Vagina (tissue), 2 donors: ENCODE measurements at regions not wholly inside any gene's neighbourhood (a gene's known extent, or its start where the extent isn't known, plus 50 kb on each side); places are given as distances from the start of the nearest gene placed in this dataset.

ENCODE experiments used
- POLR2A ChIP-seq, 2 donors: fragments of 450-650 bp; IDR thresholded peaks; one replicate each; pipeline ENCODE4 v1.6.1; 2017; ENCODE audit warnings: antibody characterized with exemption in 2 of 2, mild to moderate bottlenecking in 2 of 2, moderate library complexity in 2 of 2
- POLR2AphosphoS5 ChIP-seq, 2 donors: sonication (generic); formaldehyde crosslinking; IDR thresholded peaks; one replicate each; pipeline ENCODE4 v1.9.0; 2017; ENCODE audit warnings: antibody characterized with exemption in 2 of 2, mild to moderate bottlenecking in 2 of 2, low read depth in 1 of 2; ENCODE audit not compliant: insufficient read depth in 1 of 2
- TF ChIP-seq, protein P1 (sequence below), 3 experiments: fragments of 450-650 bp in 2 of 3; fragments of 200-600 bp in 1 of 3; sonication (generic) in 1 of 3; IDR thresholded peaks; one replicate each; pipeline ENCODE4 v1.5.1; 2017 to 2019; ENCODE audit warnings: antibody characterized with exemption in 3 of 3, mild to moderate bottlenecking in 2 of 3, moderate library complexity in 2 of 3

DNA sequence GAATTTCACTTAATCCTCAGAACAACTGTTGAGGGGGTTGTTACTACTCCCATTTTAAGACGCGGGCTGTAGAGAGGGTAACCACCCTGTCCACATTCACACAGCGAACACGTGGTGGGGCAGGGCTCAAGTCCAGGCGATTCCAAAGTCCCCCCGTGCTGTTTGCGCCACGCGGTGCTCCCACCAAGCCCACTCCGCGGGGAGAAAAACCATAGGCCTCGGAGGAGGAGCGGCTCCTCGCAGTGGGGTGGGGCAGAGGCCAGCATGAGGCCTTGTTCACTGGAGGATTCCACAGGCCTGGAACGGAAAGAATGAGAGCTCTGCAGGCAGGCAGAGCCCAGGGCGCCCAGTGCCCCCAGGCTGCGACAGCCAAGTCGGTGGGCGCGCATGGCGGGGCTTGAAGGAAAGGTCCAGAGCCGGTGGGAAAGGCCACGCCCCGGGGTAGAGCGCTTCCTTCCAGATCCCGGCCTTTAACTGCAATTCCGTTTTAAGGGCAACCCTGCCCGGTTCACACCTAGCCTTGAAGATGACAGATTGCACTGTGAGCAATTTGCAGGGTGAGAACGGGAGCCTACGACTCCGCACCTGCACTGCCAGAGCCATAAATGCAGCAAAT lies 161.8 kb upstream of the TBL1XR1 start:
- TF ChIP-seq, protein P1, sequence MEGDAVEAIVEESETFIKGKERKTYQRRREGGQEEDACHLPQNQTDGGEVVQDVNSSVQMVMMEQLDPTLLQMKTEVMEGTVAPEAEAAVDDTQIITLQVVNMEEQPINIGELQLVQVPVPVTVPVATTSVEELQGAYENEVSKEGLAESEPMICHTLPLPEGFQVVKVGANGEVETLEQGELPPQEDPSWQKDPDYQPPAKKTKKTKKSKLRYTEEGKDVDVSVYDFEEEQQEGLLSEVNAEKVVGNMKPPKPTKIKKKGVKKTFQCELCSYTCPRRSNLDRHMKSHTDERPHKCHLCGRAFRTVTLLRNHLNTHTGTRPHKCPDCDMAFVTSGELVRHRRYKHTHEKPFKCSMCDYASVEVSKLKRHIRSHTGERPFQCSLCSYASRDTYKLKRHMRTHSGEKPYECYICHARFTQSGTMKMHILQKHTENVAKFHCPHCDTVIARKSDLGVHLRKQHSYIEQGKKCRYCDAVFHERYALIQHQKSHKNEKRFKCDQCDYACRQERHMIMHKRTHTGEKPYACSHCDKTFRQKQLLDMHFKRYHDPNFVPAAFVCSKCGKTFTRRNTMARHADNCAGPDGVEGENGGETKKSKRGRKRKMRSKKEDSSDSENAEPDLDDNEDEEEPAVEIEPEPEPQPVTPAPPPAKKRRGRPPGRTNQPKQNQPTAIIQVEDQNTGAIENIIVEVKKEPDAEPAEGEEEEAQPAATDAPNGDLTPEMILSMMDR (IDR thresholded peaks at IDR 0.05), result no peak
- TF ChIP-seq POLR2A (IDR thresholded peaks at IDR 0.05), result no peak
- TF ChIP-seq POLR2AphosphoS5 (IDR thresholded peaks at IDR 0.05; ENCODE audit: insufficient read depth in 1 of 2, low read depth in 1 of 2), result peak in 1 of 2 donors; percentile 36
